ENCODE measurements at regions not wholly inside any gene's neighbourhood (a gene's known extent, or its start where the extent isn't known, plus 50 kb on each side); places are given as distances from the start of the nearest gene placed in this dataset.
"Not testable (repeated sequence)": the region's sequence is repeated elsewhere in the genome, so short reads cannot be mapped to it uniquely, and the experiment has no call there.

DNA sequence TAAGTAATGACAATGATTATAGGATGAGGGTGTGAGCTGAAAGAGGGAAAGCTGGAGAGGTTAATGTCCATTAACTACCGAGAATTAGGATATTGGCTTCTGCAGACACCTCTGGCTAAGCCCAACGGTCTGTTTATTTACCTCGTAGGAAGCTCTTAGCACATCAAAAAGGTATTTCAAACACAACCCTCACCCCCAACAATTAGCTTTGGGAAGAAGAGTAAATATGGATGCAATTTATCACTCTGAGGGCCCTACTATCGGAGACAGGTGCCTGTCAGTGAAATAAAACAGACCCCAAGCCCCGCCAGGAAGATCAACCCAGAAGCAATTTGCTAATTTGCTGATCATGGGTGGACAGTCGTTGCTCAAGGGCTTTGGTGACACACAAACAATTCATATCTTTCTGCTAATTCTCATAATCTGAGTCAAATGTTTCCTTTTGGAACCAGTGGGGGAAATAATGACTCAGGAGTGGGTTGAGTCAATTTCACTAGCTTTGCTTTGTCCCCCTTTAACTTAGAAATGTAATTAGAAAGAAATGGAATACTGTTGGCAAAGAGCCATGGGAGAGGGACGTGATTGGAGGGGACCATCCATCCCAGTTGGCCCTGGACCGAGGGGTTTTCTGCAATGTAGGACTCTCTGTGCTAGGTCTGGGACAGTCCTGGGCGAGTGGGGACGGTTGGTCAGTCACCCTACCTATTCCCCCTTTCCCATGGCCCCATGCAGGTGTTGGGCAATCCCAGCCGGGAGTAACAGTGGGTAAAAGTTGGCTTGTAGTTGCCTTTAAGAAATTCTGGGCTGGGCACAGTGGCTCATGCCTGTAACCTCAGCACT, 99.1 kb upstream of the MED13L start:
- H3K4me3 ChIP-seq (ENCODE audit: low read depth, low read length), result no peak overlapping the region
- TF ChIP-seq, protein P1, sequence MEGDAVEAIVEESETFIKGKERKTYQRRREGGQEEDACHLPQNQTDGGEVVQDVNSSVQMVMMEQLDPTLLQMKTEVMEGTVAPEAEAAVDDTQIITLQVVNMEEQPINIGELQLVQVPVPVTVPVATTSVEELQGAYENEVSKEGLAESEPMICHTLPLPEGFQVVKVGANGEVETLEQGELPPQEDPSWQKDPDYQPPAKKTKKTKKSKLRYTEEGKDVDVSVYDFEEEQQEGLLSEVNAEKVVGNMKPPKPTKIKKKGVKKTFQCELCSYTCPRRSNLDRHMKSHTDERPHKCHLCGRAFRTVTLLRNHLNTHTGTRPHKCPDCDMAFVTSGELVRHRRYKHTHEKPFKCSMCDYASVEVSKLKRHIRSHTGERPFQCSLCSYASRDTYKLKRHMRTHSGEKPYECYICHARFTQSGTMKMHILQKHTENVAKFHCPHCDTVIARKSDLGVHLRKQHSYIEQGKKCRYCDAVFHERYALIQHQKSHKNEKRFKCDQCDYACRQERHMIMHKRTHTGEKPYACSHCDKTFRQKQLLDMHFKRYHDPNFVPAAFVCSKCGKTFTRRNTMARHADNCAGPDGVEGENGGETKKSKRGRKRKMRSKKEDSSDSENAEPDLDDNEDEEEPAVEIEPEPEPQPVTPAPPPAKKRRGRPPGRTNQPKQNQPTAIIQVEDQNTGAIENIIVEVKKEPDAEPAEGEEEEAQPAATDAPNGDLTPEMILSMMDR (IDR thresholded peaks at IDR 0.05; ENCODE audit: insufficient read depth, low read depth, low read length, missing control alignments), result no peak

DNA sequence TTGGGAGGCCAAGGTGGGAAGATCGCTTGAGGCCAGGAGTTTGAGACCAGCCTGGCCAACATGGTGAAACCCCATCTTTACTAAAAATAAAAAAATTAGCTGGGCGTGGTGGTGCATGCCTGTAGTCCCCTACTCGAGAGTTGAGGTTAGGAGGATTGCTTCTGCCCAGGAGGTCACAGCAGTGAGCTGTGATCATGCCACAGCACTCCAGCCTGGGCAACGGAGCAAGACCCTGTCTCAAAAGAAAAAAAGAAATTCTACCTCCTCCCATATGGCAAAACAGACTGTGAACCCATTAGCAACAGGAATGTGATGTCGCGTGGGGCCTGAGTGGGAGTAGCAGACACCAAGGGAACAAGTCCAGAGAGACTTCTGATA, 99.7 kb upstream of the MED13L start:
- not testable (repeated sequence) for H3K4me3 ChIP-seq (ENCODE audit: low read depth, low read length); DNase-seq (ENCODE audit: low read depth)

More for the DNA sequence above, 99.1 kb upstream of the MED13L start:
- no peak for DNase-seq (ENCODE audit: low read depth)

DNA sequence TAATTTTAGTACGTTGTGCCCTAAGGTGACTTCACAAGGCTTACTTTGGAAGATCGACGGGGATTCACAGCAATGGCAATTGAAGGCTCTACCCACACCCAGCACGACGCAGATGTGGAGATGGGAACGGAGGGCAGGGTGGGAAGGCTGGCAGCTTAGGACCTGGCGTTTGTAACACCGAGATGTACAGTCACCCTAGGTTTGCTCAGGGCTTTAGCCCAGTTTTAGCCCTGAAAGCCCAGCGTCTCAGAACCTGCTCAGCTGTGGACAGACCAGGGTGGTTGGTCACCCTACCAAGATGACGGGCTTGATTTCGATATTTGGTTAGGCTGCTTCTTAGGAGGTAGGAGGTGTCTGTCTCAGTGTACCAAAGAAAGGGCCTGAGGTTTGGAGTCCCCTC, 100.5 kb upstream of the MED13L start:
- H3K4me3 ChIP-seq (ENCODE audit: low read depth, low read length), result no peak overlapping the region
- TF ChIP-seq, protein P1 (IDR thresholded peaks at IDR 0.05; ENCODE audit: insufficient read depth, low read depth, low read length, missing control alignments), result no peak
- DNase-seq (ENCODE audit: low read depth), result no peak

DNA sequence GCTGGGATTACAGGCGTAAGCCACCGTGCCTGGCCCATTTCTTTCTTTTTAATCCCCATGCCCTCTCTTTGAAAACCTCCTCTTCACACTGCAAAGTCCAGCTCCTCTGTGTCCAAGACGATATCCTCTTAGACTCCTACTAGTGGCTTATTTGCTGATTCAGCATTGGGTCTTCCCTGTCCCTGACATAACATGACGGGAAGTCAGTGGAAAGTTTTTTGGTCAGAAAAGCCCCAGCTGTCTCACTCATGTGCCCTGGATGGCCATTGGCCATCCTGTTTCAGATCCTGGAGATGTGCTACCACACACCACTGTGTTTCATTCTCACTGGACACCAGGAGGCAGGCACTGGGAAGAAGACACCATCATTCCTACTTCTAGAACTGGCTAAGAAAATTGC, 102.6 kb upstream of the MED13L start:
- H3K4me3 ChIP-seq (ENCODE audit: low read depth, low read length), result no peak overlapping the region
- TF ChIP-seq, protein P1 (IDR thresholded peaks at IDR 0.05; ENCODE audit: insufficient read depth, low read depth, low read length, missing control alignments), result no peak
- DNase-seq (ENCODE audit: low read depth), result no peak

DNA sequence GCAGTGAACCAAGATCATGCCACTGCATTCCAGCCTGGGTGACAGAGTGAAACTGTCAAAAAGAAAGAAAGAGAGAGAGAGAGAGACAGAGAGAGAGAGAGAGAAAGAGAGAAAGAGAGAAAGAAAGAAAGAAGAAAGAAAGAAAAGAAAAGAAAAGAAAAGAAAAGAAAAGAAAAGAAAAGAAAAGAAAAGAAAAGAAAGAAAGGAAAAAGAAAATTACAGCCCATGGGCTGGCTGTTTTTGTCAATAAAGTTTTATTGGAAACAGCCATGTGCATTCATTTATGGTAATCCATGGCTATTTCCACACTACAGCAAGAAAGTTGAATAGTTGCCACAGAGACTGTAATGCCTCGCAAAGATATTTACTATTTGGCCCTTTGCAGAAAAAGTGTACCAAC, 103.2 kb upstream of the MED13L start:
- H3K4me3 ChIP-seq (ENCODE audit: low read depth, low read length); DNase-seq (ENCODE audit: low read depth): not testable (repeated sequence)

DNA sequence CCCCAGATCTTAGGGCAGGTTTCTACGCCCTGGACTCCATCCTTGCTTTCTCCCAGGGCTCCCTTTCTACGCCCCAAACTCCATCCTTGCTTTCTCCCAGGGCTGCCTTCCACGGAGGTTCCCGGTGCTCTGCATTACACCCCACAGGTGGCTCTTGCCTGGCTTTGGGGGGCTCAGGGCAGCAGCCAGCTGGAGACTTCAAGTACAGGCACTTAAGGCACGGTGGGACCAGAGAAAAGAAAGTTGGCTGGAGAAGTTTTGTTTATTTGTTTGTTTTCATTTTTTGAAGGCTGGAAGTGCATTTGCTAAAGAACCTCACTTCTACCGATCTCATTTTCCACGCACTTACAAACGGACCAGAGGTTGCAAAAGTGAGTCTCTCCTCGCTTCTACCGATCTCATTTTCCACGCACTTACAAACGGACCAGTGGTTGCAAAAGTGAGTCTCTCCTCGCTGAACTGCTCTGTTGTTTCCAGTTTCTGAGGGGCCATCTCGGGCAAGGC, 103.8 kb upstream of the MED13L start:
- no peak for DNase-seq (ENCODE audit: low read depth)
- no peak overlapping the region for H3K4me3 ChIP-seq (ENCODE audit: low read depth, low read length)
- TF ChIP-seq, protein P1 (IDR thresholded peaks at IDR 0.05; ENCODE audit: insufficient read depth, low read depth, low read length, missing control alignments), result no peak

DNA sequence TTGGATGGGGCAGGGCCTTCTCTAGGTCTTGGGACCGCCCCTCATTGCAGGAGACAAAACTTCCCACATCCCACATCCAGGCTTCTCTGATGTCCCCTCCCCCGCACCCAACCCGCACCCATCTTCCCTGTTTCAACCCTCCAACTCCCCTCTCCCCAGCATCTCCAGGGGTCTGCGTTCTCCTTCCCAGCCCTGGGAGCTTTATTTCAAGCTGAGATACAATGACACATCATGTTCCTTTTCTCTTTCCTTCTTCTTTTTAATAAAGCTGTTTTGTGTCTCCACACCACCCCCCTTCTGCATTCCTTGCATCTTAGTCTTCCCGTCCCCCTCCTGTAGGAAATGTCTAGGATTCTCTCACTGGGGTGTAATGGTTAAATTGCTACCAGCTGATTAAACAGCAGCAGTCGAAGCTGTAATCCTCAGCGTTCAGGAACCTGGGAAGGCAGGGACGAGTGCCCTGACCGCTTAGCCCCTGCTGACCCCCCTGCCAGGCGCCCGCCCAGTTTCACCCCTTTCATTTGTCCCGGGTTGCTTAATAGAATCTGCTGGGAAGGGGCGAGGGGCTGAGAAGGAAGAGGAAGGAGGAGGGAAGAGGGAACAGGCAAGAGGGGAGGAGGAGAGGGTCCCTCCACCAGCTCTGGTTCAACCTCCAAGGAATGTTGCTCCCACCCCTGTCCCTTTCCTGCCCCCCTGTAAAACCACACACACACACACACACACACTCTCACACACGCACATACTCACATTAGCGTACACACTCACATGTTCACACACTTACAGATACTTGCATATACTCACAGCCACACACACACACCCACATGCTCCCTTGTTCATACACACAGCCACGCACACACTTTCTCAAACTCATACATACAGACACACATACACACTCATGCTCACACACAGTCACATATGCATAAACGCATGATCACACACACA, 104.5 kb upstream of the MED13L start:
- DNase-seq (ENCODE audit: low read depth), result no peak
- TF ChIP-seq, protein P1 (IDR thresholded peaks at IDR 0.05; ENCODE audit: insufficient read depth, low read depth, low read length, missing control alignments), result no peak
- no peak overlapping the region for H3K4me3 ChIP-seq (ENCODE audit: low read depth, low read length)

Measured in GM12865 (cell line).